Thyroid gland (tissue), 4 donors: ENCODE measurements at regions not wholly inside any gene's neighbourhood (a gene's known extent, or its start where the extent isn't known, plus 50 kb on each side); places are given as distances from the start of the nearest gene placed in this dataset.

Source experiments
- DNase-seq, 2 donors: peaks; one replicate each; pipeline ENCODE4 v3.0.0-alpha.2; 2019
- H3K27ac ChIP-seq, 3 donors: fragments of 200-600 bp; sonication (generic); 1 replicate in 2 of 3; 2 replicates in 1 of 3; pipeline ENCODE4 v1.5.1; 2016 to 2019; ENCODE audit warnings: mild to moderate bottlenecking in 1 of 3, moderate library complexity in 1 of 3
- H3K27me3 ChIP-seq: fragments of 200-600 bp; sonication (generic); one replicate; pipeline ENCODE4 v1.5.1; 2019
- H3K36me3 ChIP-seq, 2 donors: fragments of 200-600 bp; sonication (generic); one replicate each; pipeline ENCODE4 v1.5.1; 2016 to 2019
- H3K4me1 ChIP-seq, 2 donors: fragments of 200-600 bp; sonication (generic); one replicate each; pipeline ENCODE4 v1.5.1; 2017 to 2019
- H3K4me3 ChIP-seq, 3 donors: fragments of 200-600 bp; sonication (generic); replicated peaks in 1 of 3; 1 replicate in 2 of 3; 2 replicates in 1 of 3; pipeline ENCODE4 v1.5.1; 2016; ENCODE audit warnings: mild to moderate bottlenecking in 1 of 3
- H3K9me3 ChIP-seq: fragments of 200-600 bp; sonication (generic); one replicate; pipeline ENCODE4 v1.5.1; 2017
- POLR2A ChIP-seq, 2 donors: fragments of 450-650 bp; IDR thresholded peaks; one replicate each; pipeline ENCODE4 v1.6.1; 2017; ENCODE audit warnings: antibody characterized with exemption in 2 of 2, mild to moderate bottlenecking in 2 of 2, moderate library complexity in 1 of 2
- WGBS, 2 donors: methylation state at CpG; one replicate each; pipeline ENCODE4 v1.1.5; 2017; 5-methylcytosine and 5-hydroxymethylcytosine counted together
- intact Hi-C: fragments of 100-400 bp; cut with DNase I; formaldehyde crosslinking; loops from one replicate; pipeline ENCODE4 v1.15.1; 2023
- TF ChIP-seq, protein P1 (sequence below), 6 experiments: fragments of 200-600 bp in 3 of 6; fragments of 450-650 bp in 3 of 6; sonication (generic) in 3 of 6; IDR thresholded peaks; one replicate each; pipeline ENCODE4 v1.5.1; 2016 to 2019; ENCODE audit warnings: antibody characterized with exemption in 6 of 6, mild to moderate bottlenecking in 2 of 6, inconsistent platforms in 1 of 6, moderate library complexity in 1 of 6

- no peaks in the 10 kb centered on the region for H3K9me3 ChIP-seq
- intact Hi-C loops, result no loop called here
- H3K4me3 ChIP-seq, result no peak overlapping the region
- no peaks in the 10 kb centered on the region for H3K27me3 ChIP-seq
- H3K36me3 ChIP-seq, result no peaks in the 10 kb centered on the region
- peaks cover 0 to 8% of the 10 kb centered on the region in 2 donors for H3K4me1 ChIP-seq
- TF ChIP-seq, protein P1, sequence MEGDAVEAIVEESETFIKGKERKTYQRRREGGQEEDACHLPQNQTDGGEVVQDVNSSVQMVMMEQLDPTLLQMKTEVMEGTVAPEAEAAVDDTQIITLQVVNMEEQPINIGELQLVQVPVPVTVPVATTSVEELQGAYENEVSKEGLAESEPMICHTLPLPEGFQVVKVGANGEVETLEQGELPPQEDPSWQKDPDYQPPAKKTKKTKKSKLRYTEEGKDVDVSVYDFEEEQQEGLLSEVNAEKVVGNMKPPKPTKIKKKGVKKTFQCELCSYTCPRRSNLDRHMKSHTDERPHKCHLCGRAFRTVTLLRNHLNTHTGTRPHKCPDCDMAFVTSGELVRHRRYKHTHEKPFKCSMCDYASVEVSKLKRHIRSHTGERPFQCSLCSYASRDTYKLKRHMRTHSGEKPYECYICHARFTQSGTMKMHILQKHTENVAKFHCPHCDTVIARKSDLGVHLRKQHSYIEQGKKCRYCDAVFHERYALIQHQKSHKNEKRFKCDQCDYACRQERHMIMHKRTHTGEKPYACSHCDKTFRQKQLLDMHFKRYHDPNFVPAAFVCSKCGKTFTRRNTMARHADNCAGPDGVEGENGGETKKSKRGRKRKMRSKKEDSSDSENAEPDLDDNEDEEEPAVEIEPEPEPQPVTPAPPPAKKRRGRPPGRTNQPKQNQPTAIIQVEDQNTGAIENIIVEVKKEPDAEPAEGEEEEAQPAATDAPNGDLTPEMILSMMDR (IDR thresholded peaks at IDR 0.05), result no peak
- TF ChIP-seq POLR2A (IDR thresholded peaks at IDR 0.05), result no peak
- DNase-seq, result no peak
- no peak overlapping the region for H3K27ac ChIP-seq
These were observed 388.3 kb upstream of the IL12A start for GRCh38 chr3:159600291-159600690.

- Histone ChIP-seq H3K9me3 (no peaks in the 10 kb centered on the region), H3K36me3 (no peaks in the 10 kb centered on the region), H3K4me1 (peaks cover 0 to 8% of the 10 kb centered on the region in 2 donors), H3K4me3 (no peak overlapping the region), H3K27me3 (no peaks in the 10 kb centered on the region), H3K27ac (no peak overlapping the region)
- intact Hi-C loops, result no loop called here
- DNase-seq, result peak; percentile 84 to 88
- no peak for TF ChIP-seq POLR2A (IDR thresholded peaks at IDR 0.05)
- TF ChIP-seq, protein P1 (IDR thresholded peaks at IDR 0.05), result no peak
- 20 to 21% methylated on average over 5 of the region's 5 CpGs for WGBS, 2 donors
These were observed 384.5 kb upstream of the IL12A start for GRCh38 chr3:159604151-159604581.

- DNase-seq, result no peak
These were observed 383.5 kb upstream of the IL12A start for GRCh38 chr3:159605101-159605500.

GRCh38 chr3:159605776-159606175 is 382.9 kb upstream of the IL12A start:
- H3K27ac ChIP-seq, result peak overlapping the region in 1 of 3 donors; percentile 15
- TF ChIP-seq POLR2A (IDR thresholded peaks at IDR 0.05), result no peak
- TF ChIP-seq, protein P1 (IDR thresholded peaks at IDR 0.05), result no peak
- no peaks in the 10 kb centered on the region for H3K36me3 ChIP-seq
- peaks cover 0 to 8% of the 10 kb centered on the region in 2 donors for H3K4me1 ChIP-seq
- DNase-seq, result peak; percentile 37 to 52
- intact Hi-C loops, result no loop called here
- H3K4me3 ChIP-seq, result no peak overlapping the region
- no peaks in the 10 kb centered on the region for H3K27me3 ChIP-seq
- WGBS, 2 donors, result 38% methylated on average over 5 of the region's 5 CpGs
- no peaks in the 10 kb centered on the region for H3K9me3 ChIP-seq

More at GRCh38 chr3:159605101-159605500, 383.5 kb upstream of the IL12A start:
- Histone ChIP-seq H3K27me3 (no peaks in the 10 kb centered on the region), H3K36me3 (no peaks in the 10 kb centered on the region), H3K27ac (peak overlapping the region in 1 of 3 donors; percentile 15), H3K9me3 (no peaks in the 10 kb centered on the region), H3K4me1 (peaks cover 0 to 8% of the 10 kb centered on the region in 2 donors), H3K4me3 (no peak overlapping the region)
- WGBS, 2 donors, result 85 to 96% methylated on average over 3 of the region's 3 CpGs
- intact Hi-C loops, result no loop called here
- TF ChIP-seq, protein P1 (IDR thresholded peaks at IDR 0.05), result no peak
- no peak for TF ChIP-seq POLR2A (IDR thresholded peaks at IDR 0.05)

DNA sequence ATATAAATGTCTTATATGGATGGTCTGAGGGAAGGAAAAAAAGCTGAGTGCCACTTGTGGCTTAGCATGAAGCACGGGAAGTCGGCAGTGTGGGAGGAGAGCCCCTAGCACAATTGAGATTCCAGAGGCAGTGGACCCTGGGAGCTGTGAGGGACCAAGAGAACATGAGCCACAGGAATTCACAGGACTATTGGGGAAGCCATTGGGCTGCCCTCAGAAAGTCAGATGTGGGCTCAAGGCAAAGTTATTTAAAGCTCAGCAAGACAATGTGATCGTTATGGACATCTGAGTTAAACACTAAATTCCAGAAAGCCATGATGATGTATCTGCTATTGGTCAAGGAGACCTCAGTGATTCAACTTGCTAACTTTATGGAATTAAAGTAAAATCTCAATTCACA is 380.8 kb upstream of the IL12A start:
- intact Hi-C loops, result no loop called here
- Histone ChIP-seq H3K27ac (no peak overlapping the region), H3K4me3 (no peak overlapping the region), H3K36me3 (no peaks in the 10 kb centered on the region), H3K9me3 (no peaks in the 10 kb centered on the region), H3K4me1 (peaks cover 0 to 8% of the 10 kb centered on the region in 2 donors), H3K27me3 (no peaks in the 10 kb centered on the region)
- TF ChIP-seq POLR2A (IDR thresholded peaks at IDR 0.05), result no peak
- TF ChIP-seq, protein P1 (IDR thresholded peaks at IDR 0.05), result no peak
- 40 to 62% methylated on average over 3 of the region's 3 CpGs for WGBS, 2 donors
- DNase-seq, result no peak
